ENCODE measurements at regions not wholly inside any gene's neighbourhood (a gene's known extent, or its start where the extent isn't known, plus 50 kb on each side); places are given as distances from the start of the nearest gene placed in this dataset.

DNA sequence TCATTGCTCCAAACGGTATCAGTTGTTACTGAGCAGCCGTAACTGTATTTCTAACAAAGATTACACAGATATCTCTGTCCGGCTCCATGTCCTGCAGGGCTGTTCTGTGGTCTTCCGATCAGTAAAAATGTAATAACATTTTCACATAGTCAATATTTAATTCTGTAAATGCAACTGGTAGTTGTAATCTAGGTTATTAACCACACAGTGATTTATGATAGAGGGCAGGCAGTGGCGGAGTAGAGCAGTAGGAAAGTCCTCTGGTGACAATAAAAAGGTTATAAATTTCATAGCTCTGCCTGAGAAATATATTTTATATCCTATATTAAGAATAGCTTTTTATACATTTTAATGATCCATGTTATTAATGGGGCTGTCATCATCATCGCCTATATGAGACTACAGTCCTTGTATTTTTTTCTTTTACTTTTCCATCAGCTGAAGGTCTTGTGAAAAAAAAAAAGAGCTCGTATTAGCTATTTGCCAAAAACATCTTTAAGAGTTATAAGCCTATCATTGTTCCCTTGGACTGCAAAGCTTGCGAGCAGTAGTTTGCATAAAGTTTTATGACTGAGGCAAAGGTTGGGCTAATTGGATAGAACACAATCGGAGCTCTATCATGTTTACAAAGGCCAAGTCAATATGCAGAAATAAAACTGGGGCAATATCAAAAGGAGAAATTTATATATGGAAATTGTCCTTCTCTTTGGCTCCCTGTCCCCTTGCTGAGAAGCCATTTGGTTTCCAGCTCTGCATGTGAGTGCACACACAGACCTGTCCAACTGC lies 648.0 kb downstream of the IRX1 start:
- no peak for DNase-seq

DNA sequence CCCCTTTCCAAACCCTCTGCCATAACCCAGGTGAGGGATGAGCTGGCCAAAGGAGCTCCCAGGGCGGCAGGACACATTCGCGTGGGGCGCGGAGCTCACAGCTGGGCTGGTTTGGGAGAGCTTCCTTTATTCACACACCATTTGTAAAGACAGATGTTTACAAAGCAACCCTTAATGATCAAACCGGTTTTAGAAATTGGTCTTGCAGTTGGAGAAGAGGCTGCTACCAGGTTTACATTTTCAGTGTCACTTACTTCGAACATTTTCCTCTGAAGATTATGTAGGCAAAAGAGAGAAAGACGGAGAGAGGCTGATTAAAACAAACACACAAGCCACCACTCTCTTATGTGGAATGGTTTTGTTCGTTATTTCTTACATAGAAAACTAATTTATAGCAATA lies 648.7 kb downstream of the IRX1 start:
- no peak for DNase-seq

DNA sequence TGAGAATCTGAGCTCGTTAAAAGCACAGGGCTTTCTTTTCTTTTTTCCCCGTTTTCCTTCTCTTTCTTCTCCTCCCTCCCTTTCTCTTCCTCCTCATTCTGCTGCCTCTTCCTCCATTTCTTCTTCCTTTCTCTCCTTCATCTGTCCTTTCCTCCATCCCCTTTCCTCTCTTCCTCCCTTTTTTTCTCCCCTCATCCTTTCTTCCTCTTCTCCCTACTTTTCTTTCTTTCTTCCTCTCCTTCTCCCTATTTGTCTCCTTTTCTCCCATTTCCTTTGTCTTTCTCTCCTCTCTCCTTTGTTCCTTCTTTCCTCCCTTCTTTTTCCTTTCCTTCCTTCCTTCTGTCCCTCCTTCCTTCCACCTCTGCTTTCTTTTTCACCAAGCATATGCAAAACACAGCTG lies 649.4 kb downstream of the IRX1 start:
- no peak for DNase-seq

DNA sequence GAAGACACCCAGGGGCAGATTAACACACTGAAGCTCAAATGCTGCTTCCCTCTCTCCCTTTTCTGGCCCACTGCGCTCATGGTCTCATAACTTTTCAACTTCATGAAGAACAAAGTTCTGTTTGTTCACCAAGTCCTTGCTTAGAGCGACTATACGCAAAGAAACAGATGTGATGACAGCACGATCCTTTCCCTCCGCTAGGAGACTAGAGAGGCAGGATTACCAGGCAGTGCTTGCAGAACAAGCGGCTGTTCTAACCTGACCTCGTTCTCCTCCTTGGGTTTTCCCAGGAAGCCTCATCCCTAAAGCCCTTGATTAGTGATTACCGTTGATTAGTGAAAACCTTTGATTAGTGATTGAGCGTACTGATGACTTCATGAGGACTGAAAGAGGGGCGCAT lies 649.9 kb downstream of the IRX1 start:
- DNase-seq: no peak

DNA sequence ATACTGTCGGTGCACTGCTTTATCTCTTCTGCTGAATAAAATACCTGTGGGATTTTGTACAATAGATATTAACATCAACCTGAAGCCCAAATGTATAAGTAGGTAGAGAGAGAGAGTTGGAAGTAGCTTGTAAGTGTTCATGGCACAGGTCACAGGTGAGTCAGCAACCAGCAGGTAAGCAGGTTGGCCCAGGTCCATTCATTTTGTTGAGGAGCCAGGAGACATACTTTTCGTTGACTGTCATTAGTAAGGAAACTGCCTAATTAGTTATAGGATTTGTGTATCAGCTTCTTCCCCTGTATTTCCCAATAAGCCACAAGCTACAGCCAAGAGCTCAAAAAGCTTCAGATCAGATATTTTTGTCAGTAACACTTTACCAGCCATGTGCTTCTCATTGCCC lies 650.8 kb downstream of the IRX1 start:
- DNase-seq: no peak

DNA sequence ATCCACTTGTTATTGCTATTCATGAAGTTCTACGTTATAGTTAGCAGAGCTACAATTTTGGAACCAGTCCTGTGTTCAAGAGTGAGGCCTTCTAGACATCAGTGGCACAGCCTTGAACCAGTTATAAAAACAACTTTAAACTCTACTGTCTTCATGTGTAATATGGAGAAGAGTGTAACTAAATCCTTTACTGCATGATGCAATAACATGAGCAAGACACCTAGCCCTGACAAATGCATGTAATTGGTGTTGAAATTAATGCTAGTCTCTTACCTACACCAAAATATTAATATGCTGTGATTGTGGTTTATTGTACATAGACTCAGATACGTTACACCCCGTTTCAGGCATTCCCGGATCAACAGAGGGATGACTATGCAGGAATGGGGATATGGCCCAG lies 654.6 kb downstream of the IRX1 start:
- DNase-seq: no peak

DNA sequence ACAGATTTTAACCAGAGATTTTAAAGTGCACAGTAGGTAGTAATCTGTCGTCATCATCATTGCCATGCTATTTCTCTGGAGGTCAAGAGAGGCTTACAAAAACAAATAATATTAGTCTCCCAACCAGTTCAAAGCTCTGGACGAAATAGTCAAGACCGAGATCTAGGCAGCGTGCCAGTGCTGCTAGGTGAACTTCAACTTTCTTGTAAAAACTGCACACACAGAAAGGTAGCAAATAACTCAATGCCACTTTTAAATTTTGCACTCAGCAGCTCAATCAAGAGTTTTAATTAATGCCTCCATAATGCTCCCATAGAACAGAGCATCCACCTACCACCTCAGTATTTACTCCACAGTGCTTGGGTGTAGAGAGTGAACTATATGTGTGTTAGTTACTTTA lies 656.8 kb downstream of the IRX1 start:
- DNase-seq: no peak

DNA sequence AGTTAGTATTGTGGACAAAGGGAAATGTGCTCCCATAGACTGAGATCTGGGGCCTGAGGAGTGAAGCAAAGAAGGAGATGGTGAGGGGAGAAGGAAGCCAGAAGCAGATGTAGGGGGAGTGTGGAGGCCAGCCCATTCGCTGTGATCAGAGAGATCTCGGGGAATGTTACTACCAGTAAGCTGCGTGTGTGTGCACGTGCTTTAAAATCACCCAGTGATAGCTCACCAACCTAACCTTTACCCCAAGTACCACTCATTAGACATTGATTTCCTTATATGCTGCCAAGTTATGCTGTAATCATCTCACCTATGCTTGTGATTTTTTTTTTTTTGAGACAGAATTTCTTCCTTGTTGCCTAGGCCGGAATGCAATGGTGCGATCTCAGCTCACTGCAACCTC lies 659.1 kb downstream of the IRX1 start:
- DNase-seq: no peak

DNA sequence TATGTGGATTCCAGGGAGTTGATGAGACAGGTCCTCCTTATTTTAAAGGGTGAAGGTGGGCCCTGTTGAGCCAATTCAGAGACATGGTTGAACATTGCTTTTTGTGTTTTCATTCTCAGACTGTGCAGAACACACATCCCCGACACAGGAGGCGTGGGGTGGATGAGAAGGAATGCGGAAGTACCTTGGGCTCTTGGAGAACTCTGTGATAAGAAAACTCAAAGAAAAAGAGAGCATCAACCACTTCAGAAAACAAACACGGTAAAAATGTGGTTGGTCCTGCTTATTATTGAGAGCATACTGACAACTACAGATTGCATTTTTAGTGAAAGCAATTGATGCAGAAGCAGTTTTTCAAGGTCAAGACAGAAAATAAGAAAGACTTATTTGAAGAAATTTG lies 659.8 kb downstream of the IRX1 start:
- DNase-seq: no peak

DNA sequence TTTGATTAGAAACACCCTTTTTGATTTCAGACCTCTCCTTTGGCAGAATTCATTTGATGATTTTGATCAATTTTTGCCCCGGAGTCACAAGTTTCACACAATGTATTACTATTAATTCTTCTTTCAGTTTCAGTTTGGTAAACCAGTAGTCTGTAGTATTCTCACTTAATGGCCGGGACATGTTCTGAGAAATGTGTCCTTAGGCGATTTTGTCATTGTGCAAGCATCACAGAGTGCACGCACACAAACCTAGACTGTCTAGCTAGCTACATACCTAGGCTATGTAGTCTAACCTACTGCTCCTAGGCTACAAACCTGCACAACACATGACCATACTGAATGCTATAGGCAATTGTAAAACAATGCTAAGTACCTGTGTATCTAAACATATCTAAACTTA lies 662.5 kb downstream of the IRX1 start:
- no peak for DNase-seq

DNA sequence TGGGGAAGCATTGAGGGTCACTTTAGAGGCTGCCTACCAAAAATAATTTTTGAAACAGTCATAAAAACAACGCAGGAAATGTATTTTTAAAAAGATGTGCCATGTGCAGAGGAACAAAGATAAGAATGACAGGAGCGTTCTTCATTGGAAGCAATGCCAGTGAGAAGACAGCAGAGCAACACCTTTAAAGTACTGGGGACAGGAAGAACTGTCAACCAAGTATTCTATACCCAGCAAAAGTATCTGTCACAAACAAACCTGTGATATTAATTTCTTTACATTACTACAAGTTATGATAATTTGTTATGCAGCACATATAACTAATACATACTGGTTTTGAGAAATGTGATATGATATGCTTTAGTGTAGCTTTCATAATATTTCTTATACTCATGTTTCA lies 675.6 kb downstream of the IRX1 start:
- no peak for DNase-seq

DNA sequence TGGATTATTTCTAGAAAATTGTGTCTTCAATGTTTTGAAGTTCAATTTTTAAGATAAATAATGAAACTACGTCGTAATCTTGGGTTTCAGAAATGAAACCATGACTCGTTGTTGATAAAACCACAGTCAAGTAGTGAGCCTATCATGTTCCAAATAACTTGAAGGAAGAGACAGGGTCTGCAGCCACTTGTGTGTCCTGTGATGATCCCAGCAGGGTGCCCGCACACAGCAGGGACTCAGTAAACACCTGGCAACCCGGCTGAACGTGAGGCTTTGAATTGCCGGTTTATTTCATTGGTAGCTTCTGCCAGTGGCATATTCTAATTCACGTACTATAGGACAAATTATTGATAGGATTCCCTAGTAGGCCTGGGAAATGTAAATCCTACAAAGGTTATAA lies 679.6 kb downstream of the IRX1 start:
- no peak for DNase-seq

DNA sequence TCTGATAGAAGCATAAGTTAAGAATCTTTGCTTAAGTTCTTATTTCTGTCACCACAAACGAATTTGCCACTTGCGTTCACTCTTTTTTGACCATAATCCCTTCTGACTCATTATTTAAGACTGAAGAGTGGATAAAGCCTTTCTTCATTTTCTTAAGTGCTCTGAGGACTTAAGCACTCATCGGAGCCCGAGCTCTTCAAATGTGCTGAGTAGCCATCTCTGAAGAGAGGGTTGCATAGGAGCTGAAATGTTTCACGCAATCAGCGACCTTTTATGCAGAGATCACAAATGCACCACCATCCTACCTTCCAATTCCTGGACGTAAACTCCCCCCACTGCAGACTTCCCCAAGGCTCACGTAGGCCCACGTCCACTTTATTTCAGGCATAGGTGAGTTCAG lies 699.2 kb downstream of the IRX1 start:
- DNase-seq: no peak

DNA sequence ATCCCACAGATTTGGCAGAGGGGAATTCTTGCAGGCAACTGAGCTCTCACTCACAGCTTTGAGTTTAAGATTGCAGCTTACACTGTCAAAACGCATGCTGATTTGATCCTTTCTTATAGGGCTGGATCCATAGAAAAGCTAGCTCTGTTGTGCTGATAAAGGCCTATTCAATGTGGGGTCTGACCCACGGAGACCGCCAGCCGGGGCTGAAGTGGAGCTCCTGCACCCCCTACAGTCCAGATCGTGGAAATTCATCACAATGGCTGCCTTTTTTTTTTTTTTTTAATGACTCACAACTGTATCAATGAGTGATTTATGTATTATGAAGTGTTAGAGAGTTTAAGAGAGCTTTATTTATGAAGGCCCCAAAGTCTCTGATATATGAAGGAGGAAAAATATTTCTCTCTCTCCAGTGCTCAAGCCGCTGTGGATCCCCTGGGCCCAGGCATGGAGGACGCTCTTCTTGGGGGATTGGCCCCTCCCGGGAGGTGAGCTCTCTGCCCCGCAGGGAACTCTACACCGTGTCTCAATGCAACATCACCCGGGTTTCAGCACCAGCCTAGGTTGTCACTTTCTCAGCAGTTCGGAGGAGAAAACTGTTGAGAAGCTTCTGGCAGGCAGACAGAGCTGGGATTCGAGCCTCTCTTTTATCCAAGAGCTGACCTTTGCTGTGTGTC lies 700.2 kb downstream of the IRX1 start:
- DNase-seq: no peak

DNA sequence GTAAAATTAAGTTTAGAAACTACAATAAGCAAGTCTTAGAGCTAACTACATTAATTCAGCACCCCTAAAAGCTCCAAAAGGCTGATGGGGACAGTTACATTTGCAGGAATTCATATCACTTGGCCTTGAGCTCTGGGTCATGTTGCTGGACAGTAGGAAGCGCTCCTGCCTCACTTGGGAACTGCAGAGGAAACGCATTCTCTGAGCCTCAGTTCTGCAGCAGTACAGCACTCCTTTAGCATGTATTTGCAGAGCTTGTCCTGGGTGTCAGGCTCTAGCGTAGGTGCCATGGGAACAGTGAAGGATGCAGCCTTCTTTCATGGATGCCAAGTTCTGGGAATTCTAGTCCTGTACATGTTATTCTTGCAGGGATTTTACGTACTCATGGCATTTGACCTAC lies 710.4 kb downstream of the IRX1 start:
- DNase-seq: no peak

DNA sequence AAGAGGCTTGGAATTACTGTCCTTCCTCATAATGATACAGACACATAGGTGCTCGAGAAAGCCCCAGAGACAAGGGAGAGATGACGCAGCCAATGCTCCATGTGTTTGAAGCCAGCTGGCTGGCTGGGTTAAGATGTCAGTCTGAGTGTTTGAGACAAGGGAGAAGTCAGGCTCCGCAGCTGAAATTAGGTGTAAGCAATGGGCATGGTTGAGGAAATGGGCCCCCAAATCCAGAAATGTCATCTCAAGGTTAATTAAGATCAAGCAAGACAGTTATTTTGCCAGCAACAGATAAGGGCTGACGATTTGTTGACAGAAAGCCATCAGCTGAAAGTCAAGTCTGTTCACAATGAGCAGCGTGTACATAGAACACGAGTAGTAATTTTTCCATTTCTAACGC lies 713.4 kb downstream of the IRX1 start:
- no peak for DNase-seq

DNA sequence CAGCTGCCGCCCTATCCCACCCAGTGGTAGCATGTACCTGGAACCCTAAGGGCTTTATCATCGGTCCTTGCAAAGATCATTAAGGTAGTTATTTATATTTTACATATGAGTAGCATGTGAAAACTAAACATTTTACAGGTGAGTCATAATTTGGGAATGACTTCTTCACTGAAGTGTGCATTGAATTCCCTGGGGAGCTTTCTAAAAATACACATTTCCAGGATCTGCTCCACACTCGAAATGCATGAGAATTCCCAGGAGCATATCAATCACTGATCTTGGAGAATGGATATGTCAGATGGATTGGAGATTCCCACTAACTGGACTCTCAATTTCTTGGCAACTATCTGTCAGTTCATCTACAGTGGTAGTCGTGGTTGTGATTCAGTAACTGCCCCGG lies 717.5 kb downstream of the IRX1 start:
- DNase-seq: no peak

DNA sequence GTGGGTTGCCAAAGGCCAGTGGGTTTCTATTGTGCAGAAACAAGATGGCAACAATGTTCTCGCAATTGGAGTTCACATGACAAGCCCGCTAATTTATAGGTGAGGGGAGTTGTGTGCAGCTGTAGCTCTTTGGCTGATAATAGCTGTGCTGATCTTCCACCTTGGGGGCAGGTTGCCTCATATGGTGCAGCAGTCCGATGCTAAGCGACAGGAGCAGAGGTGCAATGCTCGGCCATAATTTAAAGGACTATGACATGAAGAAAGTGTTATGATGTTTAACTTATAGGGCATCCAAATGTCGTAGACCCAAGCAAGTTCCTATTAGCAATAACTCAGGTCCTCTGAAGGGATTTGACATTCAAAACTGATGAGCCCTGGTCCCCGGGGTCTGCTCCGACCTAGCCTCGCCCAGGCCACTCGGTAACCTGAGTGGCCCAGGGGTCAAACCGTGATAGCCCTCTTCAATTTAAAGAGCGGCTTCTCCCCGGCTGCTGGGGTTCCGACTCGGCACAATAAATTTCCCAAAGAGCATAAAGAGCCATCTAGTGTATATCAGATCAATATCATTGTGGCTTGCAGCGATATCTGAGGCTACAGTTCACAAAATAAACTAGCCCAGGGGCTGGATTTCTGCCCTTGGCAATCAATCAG lies 724.0 kb downstream of the IRX1 start:
- DNase-seq: no peak

DNA sequence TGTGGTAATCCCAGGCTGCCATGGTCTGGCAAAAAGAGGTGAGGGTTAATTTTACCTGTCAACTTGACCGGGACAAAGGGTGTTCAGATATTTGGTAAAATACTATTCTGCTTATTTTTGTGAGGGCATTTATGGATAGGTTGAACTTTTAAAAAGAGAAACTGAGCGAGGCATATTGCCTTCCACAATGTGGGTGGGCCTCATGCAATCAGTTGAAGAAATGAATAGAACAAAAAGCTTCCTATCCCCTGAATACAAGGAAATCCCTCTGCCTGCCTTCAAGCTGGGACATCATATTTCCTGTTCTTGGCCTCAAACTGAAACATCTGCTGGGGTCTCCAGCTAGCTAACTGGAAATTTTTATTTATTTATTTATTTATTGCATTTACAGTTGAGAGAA lies 734.7 kb downstream of the IRX1 start:
- DNase-seq: no peak

DNA sequence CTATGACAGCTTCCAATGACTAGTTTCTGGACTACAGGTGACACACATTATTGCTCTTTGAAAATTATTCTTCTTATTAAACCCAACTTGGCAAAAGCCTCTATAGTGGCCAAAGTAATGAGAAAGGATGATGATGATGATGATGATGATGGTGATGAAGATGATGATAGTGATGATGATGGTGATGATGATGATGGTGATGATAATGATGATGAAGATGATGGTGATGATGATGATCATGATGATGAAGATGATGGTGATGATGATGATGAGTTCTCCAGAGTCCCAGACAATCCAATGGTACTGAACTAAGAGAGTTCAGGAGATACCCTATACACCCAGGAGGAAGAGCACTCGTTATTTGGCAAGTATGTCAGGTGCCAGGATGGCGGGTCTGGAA lies 739.4 kb downstream of the IRX1 start:
- DNase-seq: no peak

DNA sequence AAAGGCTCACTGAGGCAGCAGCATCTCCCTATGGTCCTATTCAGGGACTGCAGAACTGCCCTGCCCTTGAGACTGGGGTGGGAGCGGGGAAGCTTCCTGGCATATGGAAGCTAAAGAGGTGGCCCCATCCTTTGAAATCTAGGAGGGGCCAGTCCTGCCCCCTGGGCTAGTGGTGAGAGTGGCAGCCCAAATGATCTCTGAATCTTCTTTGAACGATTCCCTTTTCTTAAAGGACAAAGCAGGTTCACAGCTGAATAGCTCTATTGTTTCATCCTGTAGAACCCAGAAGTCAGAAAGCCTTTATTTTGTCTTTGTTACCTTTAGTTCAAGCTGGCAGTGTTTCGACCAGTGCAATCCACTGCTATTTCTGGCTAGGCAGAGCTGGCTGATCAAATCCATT lies 741.9 kb downstream of the IRX1 start:
- no peak for DNase-seq

DNA sequence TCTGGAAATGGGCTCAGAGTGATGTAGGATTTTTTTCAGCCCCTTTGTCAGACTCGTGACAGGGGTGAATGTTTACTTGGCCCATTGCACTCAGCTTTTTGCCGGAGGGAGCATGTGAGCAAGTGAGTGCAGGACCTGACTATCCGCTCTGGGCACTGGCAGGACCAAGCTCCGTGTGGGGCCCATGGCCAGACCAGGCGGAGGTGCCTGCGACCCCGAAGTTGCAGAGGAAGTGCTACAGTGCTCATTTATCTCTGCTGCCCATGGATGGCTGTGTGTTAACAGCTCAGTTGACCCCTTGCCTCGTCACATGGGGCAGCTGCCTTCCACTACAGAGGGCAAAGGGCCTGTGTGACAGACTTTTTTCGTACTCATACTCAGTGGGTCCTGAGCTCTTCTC lies 744.3 kb downstream of the IRX1 start:
- DNase-seq: no peak

DNA sequence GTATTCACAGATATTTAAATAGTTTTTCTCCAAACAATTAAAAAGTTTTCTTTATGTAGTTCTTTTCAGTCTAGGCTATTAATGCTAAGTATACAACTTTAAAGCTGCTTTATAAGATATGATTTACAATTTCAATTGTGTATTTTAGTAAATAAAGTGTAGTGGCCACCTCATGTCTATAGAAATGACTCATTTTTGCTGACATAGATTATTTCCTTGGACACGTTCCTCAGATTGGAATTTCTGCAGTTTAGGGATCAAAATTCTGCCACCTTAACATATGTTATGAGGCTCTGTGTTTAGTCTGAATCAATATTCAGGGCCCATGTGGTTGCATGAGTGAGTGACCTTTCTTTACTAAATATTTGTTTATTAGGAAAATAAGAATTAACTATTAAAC lies 750.2 kb downstream of the IRX1 start:
- DNase-seq: no peak

DNA sequence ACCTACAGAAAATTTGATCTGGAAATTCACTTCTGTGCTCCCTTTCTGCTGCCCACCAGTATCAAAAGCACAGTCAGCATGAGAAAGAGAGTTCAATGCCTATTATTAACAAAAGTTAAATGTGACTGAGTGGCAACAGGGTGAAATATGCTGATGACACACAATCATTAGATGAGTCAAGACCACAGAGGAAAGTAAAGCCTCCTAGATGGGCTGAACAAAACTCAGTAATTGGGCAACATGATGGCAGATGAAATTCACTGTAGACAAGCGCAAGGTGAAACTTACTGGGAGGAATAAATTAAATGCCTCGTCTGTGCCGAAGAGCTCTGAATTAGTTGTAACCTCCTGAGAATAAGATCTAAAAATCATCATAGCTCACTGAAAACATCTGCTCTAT lies 752.8 kb downstream of the IRX1 start:
- DNase-seq: no peak
